Osteoblast (primary cell): ENCODE measurements at regions not wholly inside any gene's neighbourhood (a gene's known extent, or its start where the extent isn't known, plus 50 kb on each side); places are given as distances from the start of the nearest gene placed in this dataset.

Source experiments
- DNase-seq: peaks from one replicate; pipeline ENCODE4 v3.0.0; 2011; ENCODE audit warnings: low spot score, mixed read lengths; ENCODE audit not compliant: insufficient read length; ENCODE audit errors: missing footprints
- H2AFZ ChIP-seq: 2 replicates; pipeline ENCODE4 v1.6.0; 2011; ENCODE audit warnings: mild to moderate bottlenecking, low read length
- H3K27ac ChIP-seq: 2 replicates; pipeline ENCODE4 v1.5.1; 2011; ENCODE audit warnings: mild to moderate bottlenecking, low read depth, low read length, moderate library complexity
- H3K27me3 ChIP-seq: 2 replicates; pipeline ENCODE4 v1.6.0; 2012; ENCODE audit warnings: mild to moderate bottlenecking, control low read depth, inconsistent platforms, low read length, moderate library complexity; ENCODE audit not compliant: insufficient read depth
- H3K36me3 ChIP-seq: 2 replicates; pipeline ENCODE4 v1.5.1; 2011; ENCODE audit warnings: mild to moderate bottlenecking, low read length, control low read depth, moderate library complexity; ENCODE audit not compliant: insufficient read depth
- H3K4me1 ChIP-seq: 2 replicates; pipeline ENCODE4 v1.5.1; 2011; ENCODE audit warnings: mild to moderate bottlenecking, low read length, control low read depth, moderate library complexity; ENCODE audit not compliant: insufficient read depth
- H3K4me2 ChIP-seq: 2 replicates; pipeline ENCODE4 v1.6.0; 2011; ENCODE audit warnings: mild to moderate bottlenecking, low read length; ENCODE audit not compliant: insufficient read depth
- H3K4me3 ChIP-seq: fragments of 200-600 bp; sonication (generic); 3 replicates; pipeline ENCODE4 v1.5.1; 2012; ENCODE audit warnings: mild to moderate bottlenecking, low read length, inconsistent platforms; ENCODE audit not compliant: insufficient read depth
- H3K79me2 ChIP-seq: 2 replicates; pipeline ENCODE4 v1.6.0; 2012; ENCODE audit warnings: mild to moderate bottlenecking, low read length, control low read depth, inconsistent platforms; ENCODE audit not compliant: insufficient read depth
- H3K9me3 ChIP-seq: 2 replicates; pipeline ENCODE4 v1.5.1; 2011; ENCODE audit warnings: low read depth, low read length, control low read depth
- H4K20me1 ChIP-seq: 2 replicates; pipeline ENCODE4 v1.6.0; 2012; ENCODE audit warnings: mild to moderate bottlenecking, low read length, control low read depth; ENCODE audit not compliant: insufficient read depth
- TF ChIP-seq, protein P1 (sequence below): IDR thresholded peaks from 2 replicates; pipeline ENCODE4 v1.5.1; 2011; ENCODE audit warnings: mild to moderate bottlenecking, low read depth, low read length, moderate library complexity; ENCODE audit errors: extremely low read depth

DNA sequence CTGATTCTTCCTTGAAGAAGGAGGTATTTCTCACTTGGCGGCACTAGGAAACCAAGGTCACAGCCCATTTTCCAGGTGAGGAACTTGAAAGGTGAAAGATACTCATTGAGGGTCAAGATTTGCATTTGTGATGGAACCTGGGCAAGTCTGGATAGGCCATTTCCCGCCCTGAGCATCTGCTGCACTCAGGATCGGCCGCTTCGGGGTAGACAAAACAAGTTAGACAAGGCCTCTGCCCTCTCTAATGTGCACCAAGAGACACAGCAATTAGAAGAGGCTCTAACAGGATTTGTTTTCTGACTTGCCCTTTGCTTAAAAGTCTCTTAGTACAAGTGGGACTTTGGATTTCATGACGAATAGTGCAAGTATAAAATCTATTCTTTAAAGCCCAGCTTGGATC is 167.2 kb downstream of the KTN1 start:
- no peaks in the 10 kb centered on the region for H3K27me3 ChIP-seq
- H3K4me1 ChIP-seq = no peaks in the 10 kb centered on the region
- H4K20me1 ChIP-seq = no peaks in the 10 kb centered on the region
- TF ChIP-seq, protein P1, sequence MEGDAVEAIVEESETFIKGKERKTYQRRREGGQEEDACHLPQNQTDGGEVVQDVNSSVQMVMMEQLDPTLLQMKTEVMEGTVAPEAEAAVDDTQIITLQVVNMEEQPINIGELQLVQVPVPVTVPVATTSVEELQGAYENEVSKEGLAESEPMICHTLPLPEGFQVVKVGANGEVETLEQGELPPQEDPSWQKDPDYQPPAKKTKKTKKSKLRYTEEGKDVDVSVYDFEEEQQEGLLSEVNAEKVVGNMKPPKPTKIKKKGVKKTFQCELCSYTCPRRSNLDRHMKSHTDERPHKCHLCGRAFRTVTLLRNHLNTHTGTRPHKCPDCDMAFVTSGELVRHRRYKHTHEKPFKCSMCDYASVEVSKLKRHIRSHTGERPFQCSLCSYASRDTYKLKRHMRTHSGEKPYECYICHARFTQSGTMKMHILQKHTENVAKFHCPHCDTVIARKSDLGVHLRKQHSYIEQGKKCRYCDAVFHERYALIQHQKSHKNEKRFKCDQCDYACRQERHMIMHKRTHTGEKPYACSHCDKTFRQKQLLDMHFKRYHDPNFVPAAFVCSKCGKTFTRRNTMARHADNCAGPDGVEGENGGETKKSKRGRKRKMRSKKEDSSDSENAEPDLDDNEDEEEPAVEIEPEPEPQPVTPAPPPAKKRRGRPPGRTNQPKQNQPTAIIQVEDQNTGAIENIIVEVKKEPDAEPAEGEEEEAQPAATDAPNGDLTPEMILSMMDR = no peak
- no peaks in the 10 kb centered on the region for H3K36me3 ChIP-seq
- no peak overlapping the region for H3K4me2 ChIP-seq
- H3K9me3 ChIP-seq = no peaks in the 10 kb centered on the region
- no peak overlapping the region for H2AFZ ChIP-seq
- no peak overlapping the region for H3K4me3 ChIP-seq
- no peaks in the 10 kb centered on the region for H3K79me2 ChIP-seq
- no peak overlapping the region for H3K27ac ChIP-seq
- no peak for DNase-seq

DNA sequence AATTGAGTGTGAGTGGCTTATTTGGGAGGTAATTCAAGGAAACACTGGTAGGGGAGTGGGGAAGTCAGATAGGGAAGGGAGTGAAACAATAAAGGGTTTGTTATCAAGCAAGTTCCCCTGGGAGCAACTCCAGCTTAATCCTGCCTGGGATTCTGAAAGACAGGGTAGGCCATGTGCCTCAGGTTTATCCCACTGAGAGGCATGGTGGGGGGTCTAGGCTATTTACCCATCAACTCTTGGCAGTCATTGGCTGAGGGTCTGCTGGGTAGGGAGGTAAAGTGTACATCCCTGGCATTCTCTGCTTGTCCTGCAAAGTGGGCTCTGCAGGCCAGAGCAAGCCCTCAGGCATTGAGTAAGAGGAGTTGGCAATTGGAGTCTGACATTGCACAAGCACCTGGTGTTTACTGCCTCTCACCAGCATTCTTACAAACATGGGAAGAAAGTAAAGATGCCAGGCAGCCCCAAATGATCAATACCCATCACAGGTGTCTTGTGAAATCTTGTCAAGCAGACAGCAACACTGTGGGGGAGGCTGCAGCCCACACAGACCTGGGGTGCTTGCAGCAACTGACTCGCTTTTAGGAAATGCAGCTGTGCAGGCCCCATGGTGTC is 169.3 kb downstream of the KTN1 start:
- no peak overlapping the region for H2AFZ ChIP-seq
- no peaks in the 10 kb centered on the region for H3K27me3 ChIP-seq
- no peaks in the 10 kb centered on the region for H3K9me3 ChIP-seq
- TF ChIP-seq, protein P1 = no peak
- H3K27ac ChIP-seq = no peak overlapping the region
- no peaks in the 10 kb centered on the region for H4K20me1 ChIP-seq
- no peaks in the 10 kb centered on the region for H3K4me1 ChIP-seq
- H3K4me2 ChIP-seq = no peak overlapping the region
- no peaks in the 10 kb centered on the region for H3K36me3 ChIP-seq
- no peaks in the 10 kb centered on the region for H3K79me2 ChIP-seq
- no peak for DNase-seq
- H3K4me3 ChIP-seq = no peak overlapping the region

DNA sequence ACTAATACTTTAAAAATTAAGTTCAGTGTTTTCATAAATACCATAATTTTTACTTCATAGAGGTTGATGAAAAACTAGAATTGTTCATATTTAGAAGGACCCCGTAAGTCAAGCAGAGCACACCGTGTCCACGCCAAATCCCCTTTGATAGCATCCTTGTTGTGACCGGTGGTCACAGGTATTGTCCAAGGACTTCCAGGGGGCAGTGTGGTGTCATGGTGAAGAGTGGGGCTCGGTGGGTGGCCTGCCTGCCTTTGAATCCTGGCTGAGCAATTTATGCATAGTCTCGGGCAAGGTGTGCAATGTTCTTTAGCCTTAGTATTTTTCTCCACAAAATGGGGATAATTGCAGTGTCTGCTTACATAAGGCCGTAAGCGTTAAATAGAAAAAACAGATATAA is 169.9 kb downstream of the KTN1 start:
- Histone ChIP-seq H3K4me1 (no peaks in the 10 kb centered on the region), H3K27me3 (no peaks in the 10 kb centered on the region), H3K27ac (no peak overlapping the region), H4K20me1 (no peaks in the 10 kb centered on the region), H3K9me3 (no peaks in the 10 kb centered on the region), H2AFZ (no peak overlapping the region), H3K79me2 (no peaks in the 10 kb centered on the region), H3K4me3 (no peak overlapping the region), H3K36me3 (no peaks in the 10 kb centered on the region), H3K4me2 (no peak overlapping the region)
- TF ChIP-seq, protein P1 = no peak
- DNase-seq = no peak

DNA sequence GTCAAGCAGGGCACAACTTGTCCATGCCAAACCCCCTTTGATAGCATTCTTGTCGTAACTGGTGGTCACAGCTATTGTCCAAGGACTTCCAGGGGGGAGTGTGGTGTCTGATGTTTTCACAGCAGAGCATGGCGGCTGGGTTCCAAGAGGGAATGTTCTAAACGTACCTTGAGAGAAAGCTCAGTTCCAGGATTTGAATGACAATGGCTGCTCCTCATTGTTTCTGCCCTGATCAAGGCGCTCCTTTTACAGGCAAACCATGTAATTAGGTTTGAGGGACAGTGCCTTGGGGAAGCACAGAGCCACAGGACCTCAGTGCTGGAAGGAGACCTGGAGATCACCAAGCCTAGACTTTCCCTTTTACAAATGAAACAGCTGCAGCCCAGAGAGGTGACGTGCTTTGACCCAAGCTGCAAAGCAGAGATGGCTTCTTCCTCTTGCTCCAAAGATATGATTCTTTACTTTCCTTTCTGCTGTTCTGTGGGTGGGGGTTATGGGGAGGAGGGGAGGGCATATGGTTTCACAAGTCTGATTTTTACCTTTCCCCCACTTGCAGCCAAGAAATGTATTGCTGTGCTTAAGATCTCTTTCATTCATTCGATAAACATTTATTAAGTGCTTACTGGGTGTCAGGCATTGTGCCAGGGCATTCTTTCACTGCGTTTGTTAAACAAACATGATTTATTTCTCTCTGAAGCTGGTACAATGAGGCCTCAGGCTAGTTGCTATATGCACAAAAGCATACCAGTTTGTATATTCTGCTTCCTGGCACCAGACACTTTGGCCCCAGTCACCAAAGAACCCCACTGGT is 172.8 kb downstream of the KTN1 start:
- TF ChIP-seq, protein P1 = no peak
- H2AFZ ChIP-seq = no peak overlapping the region
- no peaks in the 10 kb centered on the region for H3K4me1 ChIP-seq
- no peaks in the 10 kb centered on the region for H3K79me2 ChIP-seq
- H3K27me3 ChIP-seq = peaks cover 2% of the 10 kb centered on the region
- no peaks in the 10 kb centered on the region for H3K9me3 ChIP-seq
- H3K36me3 ChIP-seq = no peaks in the 10 kb centered on the region
- no peak for DNase-seq
- peak overlapping the region; percentile 4 for H3K4me2 ChIP-seq
- H3K4me3 ChIP-seq = no peak overlapping the region
- H4K20me1 ChIP-seq = no peaks in the 10 kb centered on the region
- no peak overlapping the region for H3K27ac ChIP-seq
